ENCODE measurements at regions not wholly inside any gene's neighbourhood (a gene's known extent, or its start where the extent isn't known, plus 50 kb on each side); places are given as distances from the start of the nearest gene placed in this dataset.

- TF ChIP-seq CTCF (conservative IDR thresholded peaks at IDR 0.05; ENCODE audit: low read depth, low read length): no peak
- Histone ChIP-seq H2AFZ (ENCODE audit: low read depth) (no peak overlapping the region), H3K27me3 (ENCODE audit: insufficient read depth, low read depth) (no peaks in the 10 kb centered on the region), H3K4me3 (IDR thresholded peaks at IDR 0.05; ENCODE audit: insufficient read depth, low read depth, low read length) (no peak overlapping the region), H4K20me1 (ENCODE audit: insufficient read depth) (no peaks in the 10 kb centered on the region), H3K9ac (no peak overlapping the region), H3K79me2 (ENCODE audit: insufficient read depth, low read depth) (no peaks in the 10 kb centered on the region), H3K4me2 (no peak overlapping the region), H3K27ac (no peak overlapping the region), H3K4me1 (ENCODE audit: low read depth, poor library complexity, severe bottlenecking) (no peaks in the 10 kb centered on the region), H3K36me3 (ENCODE audit: insufficient read depth) (no peaks in the 10 kb centered on the region)
Observed at GRCh38 chr7:67843001-67843565, 846.5 kb downstream of the TYW1 start.

- Histone ChIP-seq H3K27ac (no peak overlapping the region), H3K4me2 (no peak overlapping the region), H3K27me3 (ENCODE audit: insufficient read depth, low read depth) (no peaks in the 10 kb centered on the region), H3K4me1 (ENCODE audit: low read depth, poor library complexity, severe bottlenecking) (no peaks in the 10 kb centered on the region), H3K9ac (no peak overlapping the region), H2AFZ (ENCODE audit: low read depth) (no peak overlapping the region), H3K4me3 (IDR thresholded peaks at IDR 0.05; ENCODE audit: insufficient read depth, low read depth, low read length) (no peak overlapping the region), H3K79me2 (ENCODE audit: insufficient read depth, low read depth) (no peaks in the 10 kb centered on the region), H4K20me1 (ENCODE audit: insufficient read depth) (no peaks in the 10 kb centered on the region), H3K36me3 (ENCODE audit: insufficient read depth) (no peaks in the 10 kb centered on the region)
- TF ChIP-seq CTCF (conservative IDR thresholded peaks at IDR 0.05; ENCODE audit: low read depth, low read length): no peak
Observed at GRCh38 chr7:67843615-67844014, 847.0 kb downstream of the TYW1 start.

- no peak for TF ChIP-seq CTCF (conservative IDR thresholded peaks at IDR 0.05; ENCODE audit: low read depth, low read length)
- no peak overlapping the region for H3K4me3 ChIP-seq (IDR thresholded peaks at IDR 0.05; ENCODE audit: insufficient read depth, low read depth, low read length)
- no peak overlapping the region for H3K4me2 ChIP-seq
- no peak overlapping the region for H3K9ac ChIP-seq
- H3K27me3 ChIP-seq (ENCODE audit: insufficient read depth, low read depth): no peaks in the 10 kb centered on the region
- H3K4me1 ChIP-seq (ENCODE audit: low read depth, poor library complexity, severe bottlenecking): no peaks in the 10 kb centered on the region
- no peaks in the 10 kb centered on the region for H4K20me1 ChIP-seq (ENCODE audit: insufficient read depth)
- no peak overlapping the region for H2AFZ ChIP-seq (ENCODE audit: low read depth)
- no peaks in the 10 kb centered on the region for H3K79me2 ChIP-seq (ENCODE audit: insufficient read depth, low read depth)
- no peak overlapping the region for H3K27ac ChIP-seq
- H3K36me3 ChIP-seq (ENCODE audit: insufficient read depth): no peaks in the 10 kb centered on the region
Observed at GRCh38 chr7:67847092-67847787, 850.6 kb downstream of the TYW1 start.

GRCh38 chr7:67854221-67855178 lies 857.9 kb downstream of the TYW1 start:
- Histone ChIP-seq H3K4me3 (IDR thresholded peaks at IDR 0.05; ENCODE audit: insufficient read depth, low read depth, low read length) (no peak overlapping the region), H3K4me1 (ENCODE audit: low read depth, poor library complexity, severe bottlenecking) (no peaks in the 10 kb centered on the region), H3K27ac (no peak overlapping the region), H3K9ac (no peak overlapping the region), H3K4me2 (no peak overlapping the region), H3K27me3 (ENCODE audit: insufficient read depth, low read depth) (no peaks in the 10 kb centered on the region), H3K36me3 (ENCODE audit: insufficient read depth) (no peaks in the 10 kb centered on the region), H3K79me2 (ENCODE audit: insufficient read depth, low read depth) (no peaks in the 10 kb centered on the region), H2AFZ (ENCODE audit: low read depth) (no peak overlapping the region), H4K20me1 (ENCODE audit: insufficient read depth) (no peaks in the 10 kb centered on the region)
- TF ChIP-seq CTCF (conservative IDR thresholded peaks at IDR 0.05; ENCODE audit: low read depth, low read length): no peak
